ENCODE measurements at regions not wholly inside any gene's neighbourhood (a gene's known extent, or its start where the extent isn't known, plus 50 kb on each side); places are given as distances from the start of the nearest gene placed in this dataset.

GRCh38 chrX:10047631-10048030 lies 80.5 kb downstream of the CLDN34 start:
- no peak for DNase-seq (ENCODE audit: low spot score)

- no peak for DNase-seq (ENCODE audit: low spot score)
Measured at GRCh38 chrX:10048076-10048475, 80.9 kb downstream of the CLDN34 start.

- no peak for DNase-seq (ENCODE audit: low spot score)
Measured at GRCh38 chrX:10048707-10049106, 81.5 kb downstream of the CLDN34 start.

GRCh38 chrX:10049236-10049635 lies 82.1 kb downstream of the CLDN34 start:
- DNase-seq (ENCODE audit: low spot score), result no peak

GRCh38 chrX:10050481-10050880 lies 83.3 kb downstream of the CLDN34 start:
- DNase-seq (ENCODE audit: low spot score), result peak; percentile 25

- DNase-seq (ENCODE audit: low spot score), result no peak
Measured at GRCh38 chrX:10051866-10052480, 84.8 kb downstream of the CLDN34 start.

GRCh38 chrX:10052906-10053625 lies 85.9 kb downstream of the CLDN34 start:
- no peak for DNase-seq (ENCODE audit: low spot score)

- peak; percentile 55 for DNase-seq (ENCODE audit: low spot score)
Measured at GRCh38 chrX:10054396-10054795, 87.2 kb downstream of the CLDN34 start.

- no peak for DNase-seq (ENCODE audit: low spot score)
Measured at GRCh38 chrX:10055430-10055829, 88.3 kb downstream of the CLDN34 start.

GRCh38 chrX:10062352-10062751 lies 94.4 kb upstream of the CLCN4 start:
- DNase-seq (ENCODE audit: low spot score), result no peak

GRCh38 chrX:10062980-10063379 lies 93.8 kb upstream of the CLCN4 start:
- no peak for DNase-seq (ENCODE audit: low spot score)

- no peak for DNase-seq (ENCODE audit: low spot score)
Measured at GRCh38 chrX:10064736-10065135, 92.0 kb upstream of the CLCN4 start.

- no peak for DNase-seq (ENCODE audit: low spot score)
Measured at GRCh38 chrX:10070714-10071436, 85.9 kb upstream of the CLCN4 start.

- no peak for DNase-seq (ENCODE audit: low spot score)
Measured at GRCh38 chrX:10071451-10072144, 85.2 kb upstream of the CLCN4 start.

GRCh38 chrX:10072786-10073568 lies 83.8 kb upstream of the CLCN4 start:
- DNase-seq (ENCODE audit: low spot score), result no peak

- no peak for DNase-seq (ENCODE audit: low spot score)
Measured at GRCh38 chrX:10073671-10074070, 83.1 kb upstream of the CLCN4 start.

GRCh38 chrX:10074241-10074941 lies 82.4 kb upstream of the CLCN4 start:
- DNase-seq (ENCODE audit: low spot score), result no peak

- no peak for DNase-seq (ENCODE audit: low spot score)
Measured at GRCh38 chrX:10076765-10077164, 80.0 kb upstream of the CLCN4 start.

GRCh38 chrX:10077425-10078188 lies 79.2 kb upstream of the CLCN4 start:
- no peak for DNase-seq (ENCODE audit: low spot score)

GRCh38 chrX:10078266-10078665 lies 78.5 kb upstream of the CLCN4 start:
- no peak for DNase-seq (ENCODE audit: low spot score)
